GM12878 (cell line): ENCODE measurements at regions not wholly inside any gene's neighbourhood (a gene's known extent, or its start where the extent isn't known, plus 50 kb on each side); places are given as distances from the start of the nearest gene placed in this dataset.

Source experiments
- ATAC-seq: fragments of 200-7000 bp; cut with Tn5 transposase; 3 replicates; pipeline ENCODE4 v1.9.1; 2020; ENCODE audit warnings: mild to moderate bottlenecking, moderate library complexity
- BruUV-seq: library from RNA; stranded (reverse); fragments of 400-500 nt; replicated peaks from 2 replicates; lab custom pipeline; 2021; lab: Mats Ljungman, UMichigan
- CTCF ChIA-PET: fragments of 300-600 bp; sonication (Branson Sonifier 250); formaldehyde crosslinking; extraction: SDS; loops from one replicate; lab custom pipeline; 2021; ENCODE audit warnings: inconsistent platforms; lab: Yijun Ruan, JAX
- POLR2A ChIA-PET: fragments of 350-600 bp; formaldehyde crosslinking; extraction: SDS; loops from one replicate; lab custom pipeline; 2021; ENCODE audit warnings: inconsistent platforms; lab: Charles Lee
- RAD21 ChIA-PET: fragments of 300-600 bp; sonication (Branson Sonifier 250); formaldehyde crosslinking; loops from one replicate; lab custom pipeline; 2023; ENCODE audit warnings: antibody characterized with exemption; ENCODE audit not compliant: unreplicated experiment; lab: Charles Lee
- SMC1A ChIA-PET: fragments of 300-600 bp; sonication (Branson Sonifier 250); formaldehyde crosslinking; loops from one replicate; lab custom pipeline; 2023; ENCODE audit not compliant: unreplicated experiment, uncharacterized antibody; lab: Charles Lee
- DNase-seq: peaks from one replicate; pipeline ENCODE4 v3.0.0-alpha.2; 2011; ENCODE audit warnings: low read depth, low spot score
- FAIRE-seq: peaks from 3 replicates; lab custom pipeline; 2011; peaks lifted over from hg19 to GRCh38; lab: Jason Lieb, UNC
- H2AFZ ChIP-seq: 2 replicates; pipeline ENCODE4 v1.6.0; 2011; ENCODE audit warnings: low read depth, low read length, control low read depth; ENCODE audit not compliant: control insufficient read depth
- H3K27ac ChIP-seq: 2 replicates; pipeline ENCODE4 v1.5.1; 2011; ENCODE audit warnings: control low read depth; ENCODE audit not compliant: control insufficient read depth, insufficient read depth
- H3K27me3 ChIP-seq, 2 experiments: replicated peaks in 1 of 2; 2 replicates each; pipeline versions ENCODE4 v1.6.0 to v1.6.1; 2011; ENCODE audit warnings: low read length in 1 of 2; ENCODE audit not compliant: control insufficient read depth in 2 of 2, insufficient read depth in 2 of 2
- H3K36me3 ChIP-seq, 2 experiments: 2 replicates each; pipeline ENCODE4 v1.5.1; 2011; ENCODE audit warnings: low read length in 1 of 2; ENCODE audit not compliant: control insufficient read depth in 2 of 2, insufficient read depth in 2 of 2
- H3K4me1 ChIP-seq: 2 replicates; pipeline ENCODE4 v1.6.1; 2011; ENCODE audit warnings: mild to moderate bottlenecking, low read length, moderate library complexity, mixed read lengths; ENCODE audit not compliant: control insufficient read depth, insufficient read depth
- H3K4me2 ChIP-seq: 2 replicates; pipeline ENCODE4 v1.6.0; 2011; ENCODE audit warnings: control low read depth; ENCODE audit not compliant: control insufficient read depth, insufficient read depth
- H3K4me3 ChIP-seq: fragments of 200-600 bp; sonication (generic); 2 replicates; pipeline ENCODE4 v1.5.1; 2016
- H3K79me2 ChIP-seq: 2 replicates; pipeline ENCODE4 v1.6.0; 2011; ENCODE audit warnings: low read length; ENCODE audit not compliant: control insufficient read depth, insufficient read depth
- H3K9ac ChIP-seq: 2 replicates; pipeline ENCODE4 v1.8.0; 2011; ENCODE audit warnings: low read length, control low read depth, mixed read lengths; ENCODE audit not compliant: control insufficient read depth, insufficient read depth
- H3K9me3 ChIP-seq: replicated peaks from 3 replicates; pipeline ENCODE4 v1.5.1; 2011; ENCODE audit warnings: mild to moderate bottlenecking, low read length; ENCODE audit not compliant: control insufficient read depth, insufficient read depth
- H4K20me1 ChIP-seq: 2 replicates; pipeline ENCODE4 v1.6.0; 2011; ENCODE audit not compliant: control insufficient read depth, insufficient read depth
- ASH2L ChIP-seq: fragments of 300-600, 200-600 bp; sonication (generic); IDR thresholded peaks from 2 replicates; pipeline ENCODE4 v1.6.1; 2017; ENCODE audit warnings: low read depth, mild to moderate bottlenecking, borderline replicate concordance
- CBX5 ChIP-seq: sonication (generic); IDR thresholded peaks from 2 replicates; pipeline ENCODE4 v1.6.1; 2016; ENCODE audit warnings: low read depth, moderate library complexity, mild to moderate bottlenecking, inconsistent platforms
- EP300 ChIP-seq, 2 experiments: fragments of 150-350 bp in 1 of 2; IDR thresholded peaks; 2 replicates each; pipeline ENCODE4 v1.6.1; 2011 to 2012; ENCODE audit warnings: low read depth in 2 of 2, low read length in 2 of 2, borderline replicate concordance in 1 of 2, improper control_type of control experiment in 1 of 2, inconsistent platforms in 1 of 2; ENCODE audit not compliant: control insufficient read depth in 1 of 2
- ESRRA ChIP-seq: IDR thresholded peaks from 2 replicates; pipeline ENCODE4 v1.6.1; 2012; ENCODE audit warnings: mild to moderate bottlenecking, low read length, improper control_type of control experiment
- EZH2 ChIP-seq: IDR thresholded peaks from 2 replicates; pipeline ENCODE4 v1.6.1; 2012; ENCODE audit warnings: low read depth, mild to moderate bottlenecking, control low read depth, inconsistent platforms, low read length, borderline replicate concordance; ENCODE audit not compliant: control insufficient read depth
- FOS ChIP-seq: IDR thresholded peaks from 3 replicates; pipeline ENCODE4 v1.6.1; 2011; ENCODE audit warnings: borderline replicate concordance; ENCODE audit not compliant: insufficient read length; ENCODE audit errors: extremely low read depth
- KDM1A ChIP-seq: fragments of 200-600 bp; sonication (generic); IDR thresholded peaks from 2 replicates; pipeline ENCODE4 v1.6.1; 2016; ENCODE audit warnings: borderline replicate concordance
- NFYB ChIP-seq: IDR thresholded peaks from 2 replicates; pipeline ENCODE4 v1.6.1; 2011; ENCODE audit warnings: low read depth, mild to moderate bottlenecking, low read length, improper control_type of control experiment, moderate library complexity; ENCODE audit not compliant: insufficient read depth
- NR2F1 ChIP-seq: fragments of 450-650 bp; conservative IDR thresholded peaks from 2 replicates; pipeline ENCODE4 v1.6.1; 2017; ENCODE audit warnings: mild to moderate bottlenecking
- POLR2AphosphoS2 ChIP-seq: IDR thresholded peaks from 2 replicates; pipeline ENCODE4 v1.6.1; 2011; ENCODE audit warnings: low read depth, mild to moderate bottlenecking, low read length, improper control_type of control experiment, moderate library complexity
- SMAD1 ChIP-seq: fragments of 450-650 bp; IDR thresholded peaks from 2 replicates; pipeline ENCODE4 v1.6.1; 2018; ENCODE audit warnings: mild to moderate bottlenecking, low read depth; ENCODE audit not compliant: partially characterized antibody
- SP1 ChIP-seq: IDR thresholded peaks from one replicate; pipeline ENCODE4 v1.6.1; 2011; ENCODE audit warnings: low read depth, low read length
- SREBF1 ChIP-seq: IDR thresholded peaks from 2 replicates; pipeline ENCODE4 v1.6.1; 2012; ENCODE audit warnings: mild to moderate bottlenecking, low read length
- SRF ChIP-seq, 2 experiments: IDR thresholded peaks; 2 replicates each; pipeline ENCODE4 v1.6.1; 2011; ENCODE audit warnings: low read depth in 2 of 2, low read length in 2 of 2, mild to moderate bottlenecking in 1 of 2, moderate library complexity in 1 of 2
- SUZ12 ChIP-seq: fragments of 200-600 bp; sonication (generic); IDR thresholded peaks from one replicate; pipeline ENCODE4 v1.6.1; 2018; ENCODE audit warnings: antibody characterized with exemption, mild to moderate bottlenecking; ENCODE audit not compliant: unreplicated experiment
- TCF7 ChIP-seq: IDR thresholded peaks from 2 replicates; pipeline ENCODE4 v1.6.1; 2014; ENCODE audit warnings: antibody characterized with exemption, borderline replicate concordance
- ZNF217 ChIP-seq: fragments of 450-650 bp; IDR thresholded peaks from 2 replicates; pipeline ENCODE4 v1.6.1; 2017; ENCODE audit warnings: antibody characterized with exemption, mild to moderate bottlenecking
- WGBS: methylation state at CpG from one replicate; pipeline ENCODE4 v1.1.6; 2016; ENCODE audit warnings: low lambda C conversion rate; ENCODE audit not compliant: insufficient replicate concordance, insufficient coverage; ENCODE audit errors: missing lambda C conversion rate; 5-methylcytosine and 5-hydroxymethylcytosine counted together
- in situ Hi-C: fragments of 300-500 bp; cut with MboI; formaldehyde crosslinking; loops from 9 replicates; pipeline ENCODE4 v1.14.3; 2018; ENCODE audit warnings: mixed read lengths
- intact Hi-C: fragments of 100-400 bp; cut with micrococcal nuclease; formaldehyde crosslinking; loops from one replicate; pipeline ENCODE4 v1.14.2; 2022; ENCODE audit not compliant: unreplicated experiment
- TF ChIP-seq, protein P1 (sequence below): IDR thresholded peaks from 2 replicates; pipeline ENCODE4 v1.6.1; 2012; ENCODE audit warnings: low read depth, low read length, improper control_type of control experiment
- TF ChIP-seq, protein P2 (sequence below), 3 experiments: IDR thresholded peaks in 2 of 3; conservative IDR thresholded peaks in 1 of 3; 2 replicates each; pipeline ENCODE4 v1.5.1; 2011; ENCODE audit warnings: low read depth in 3 of 3, low read length in 3 of 3, mild to moderate bottlenecking in 3 of 3, control low read depth in 2 of 3, moderate library complexity in 2 of 3, inconsistent platforms in 1 of 3, mixed read lengths in 1 of 3; ENCODE audit not compliant: control insufficient read depth in 2 of 3, insufficient read depth in 1 of 3; ENCODE audit errors: extremely low read depth in 1 of 3
- TF ChIP-seq, protein P3 (sequence below): fragments of 450-650 bp; IDR thresholded peaks from 2 replicates; pipeline ENCODE4 v1.6.1; 2017; ENCODE audit warnings: low read depth, mild to moderate bottlenecking, moderate library complexity

DNA sequence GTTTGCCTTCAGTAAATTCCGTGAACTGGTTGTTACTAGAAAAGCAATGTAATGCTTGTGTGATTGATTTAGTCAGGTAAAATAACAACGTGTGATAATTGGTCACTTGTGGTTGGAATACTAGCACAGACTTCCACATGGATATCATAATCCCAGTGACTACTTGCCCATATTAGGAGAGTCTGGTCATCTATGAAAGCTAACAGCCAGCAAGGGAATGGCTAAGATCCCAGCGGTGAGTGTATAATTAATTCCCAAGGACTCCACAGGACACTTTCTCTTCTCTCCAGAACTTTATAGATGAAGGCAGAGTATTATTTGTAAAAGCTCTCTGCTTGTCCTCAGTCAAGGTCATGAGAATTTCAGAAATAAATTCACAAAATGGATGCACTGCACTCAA lies 662.6 kb upstream of the TEX47 start (continued):
- TF ChIP-seq, protein P1, sequence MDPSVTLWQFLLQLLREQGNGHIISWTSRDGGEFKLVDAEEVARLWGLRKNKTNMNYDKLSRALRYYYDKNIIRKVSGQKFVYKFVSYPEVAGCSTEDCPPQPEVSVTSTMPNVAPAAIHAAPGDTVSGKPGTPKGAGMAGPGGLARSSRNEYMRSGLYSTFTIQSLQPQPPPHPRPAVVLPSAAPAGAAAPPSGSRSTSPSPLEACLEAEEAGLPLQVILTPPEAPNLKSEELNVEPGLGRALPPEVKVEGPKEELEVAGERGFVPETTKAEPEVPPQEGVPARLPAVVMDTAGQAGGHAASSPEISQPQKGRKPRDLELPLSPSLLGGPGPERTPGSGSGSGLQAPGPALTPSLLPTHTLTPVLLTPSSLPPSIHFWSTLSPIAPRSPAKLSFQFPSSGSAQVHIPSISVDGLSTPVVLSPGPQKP, result no peak
- no peak for TF ChIP-seq ASH2L
- no peak for TF ChIP-seq EZH2
- TF ChIP-seq NR2F1, result no peak
- TF ChIP-seq, protein P2, sequence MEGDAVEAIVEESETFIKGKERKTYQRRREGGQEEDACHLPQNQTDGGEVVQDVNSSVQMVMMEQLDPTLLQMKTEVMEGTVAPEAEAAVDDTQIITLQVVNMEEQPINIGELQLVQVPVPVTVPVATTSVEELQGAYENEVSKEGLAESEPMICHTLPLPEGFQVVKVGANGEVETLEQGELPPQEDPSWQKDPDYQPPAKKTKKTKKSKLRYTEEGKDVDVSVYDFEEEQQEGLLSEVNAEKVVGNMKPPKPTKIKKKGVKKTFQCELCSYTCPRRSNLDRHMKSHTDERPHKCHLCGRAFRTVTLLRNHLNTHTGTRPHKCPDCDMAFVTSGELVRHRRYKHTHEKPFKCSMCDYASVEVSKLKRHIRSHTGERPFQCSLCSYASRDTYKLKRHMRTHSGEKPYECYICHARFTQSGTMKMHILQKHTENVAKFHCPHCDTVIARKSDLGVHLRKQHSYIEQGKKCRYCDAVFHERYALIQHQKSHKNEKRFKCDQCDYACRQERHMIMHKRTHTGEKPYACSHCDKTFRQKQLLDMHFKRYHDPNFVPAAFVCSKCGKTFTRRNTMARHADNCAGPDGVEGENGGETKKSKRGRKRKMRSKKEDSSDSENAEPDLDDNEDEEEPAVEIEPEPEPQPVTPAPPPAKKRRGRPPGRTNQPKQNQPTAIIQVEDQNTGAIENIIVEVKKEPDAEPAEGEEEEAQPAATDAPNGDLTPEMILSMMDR (IDR thresholded peaks at IDR 0.05 in 2 of 3, conservative IDR thresholded peaks at IDR 0.05 in 1 of 3; ENCODE audit: control insufficient read depth in 2 of 3, extremely low read depth in 1 of 3, insufficient read depth in 1 of 3, low read depth in 3 of 3, low read length in 3 of 3), result no peak
- TF ChIP-seq KDM1A, result no peak

DNA sequence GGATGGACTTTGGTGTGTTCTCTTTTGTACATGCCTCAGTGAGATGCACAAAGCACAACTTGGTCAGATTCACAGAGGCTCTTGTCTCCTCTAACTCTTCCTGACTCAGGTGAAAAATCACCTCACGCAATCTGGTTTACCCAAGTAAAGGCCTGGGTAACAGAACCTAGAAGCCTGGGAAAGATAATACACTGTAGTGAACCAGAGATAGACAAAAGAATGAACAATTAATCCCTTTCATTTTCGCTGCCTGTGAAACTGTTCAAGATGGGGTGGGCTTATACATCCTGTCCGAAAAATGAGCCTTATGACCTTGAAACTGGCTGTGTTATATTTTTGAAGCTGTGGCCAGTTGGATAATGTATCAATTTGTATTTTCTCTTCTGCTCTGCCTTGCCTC lies 678.9 kb upstream of the TEX47 start:
- BruUV-seq, result no TSS peak
- RAD21 ChIA-PET, result no interaction called here
- no peak for TF ChIP-seq EZH2
- no peak for TF ChIP-seq POLR2AphosphoS2
- no peak for TF ChIP-seq SUZ12
- TF ChIP-seq CBX5, result no peak
- TF ChIP-seq, protein P3, sequence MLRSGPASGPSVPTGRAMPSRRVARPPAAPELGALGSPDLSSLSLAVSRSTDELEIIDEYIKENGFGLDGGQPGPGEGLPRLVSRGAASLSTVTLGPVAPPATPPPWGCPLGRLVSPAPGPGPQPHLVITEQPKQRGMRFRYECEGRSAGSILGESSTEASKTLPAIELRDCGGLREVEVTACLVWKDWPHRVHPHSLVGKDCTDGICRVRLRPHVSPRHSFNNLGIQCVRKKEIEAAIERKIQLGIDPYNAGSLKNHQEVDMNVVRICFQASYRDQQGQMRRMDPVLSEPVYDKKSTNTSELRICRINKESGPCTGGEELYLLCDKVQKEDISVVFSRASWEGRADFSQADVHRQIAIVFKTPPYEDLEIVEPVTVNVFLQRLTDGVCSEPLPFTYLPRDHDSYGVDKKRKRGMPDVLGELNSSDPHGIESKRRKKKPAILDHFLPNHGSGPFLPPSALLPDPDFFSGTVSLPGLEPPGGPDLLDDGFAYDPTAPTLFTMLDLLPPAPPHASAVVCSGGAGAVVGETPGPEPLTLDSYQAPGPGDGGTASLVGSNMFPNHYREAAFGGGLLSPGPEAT, result no peak
- TF ChIP-seq ESRRA, result no peak
- TF ChIP-seq ZNF217, result no peak
- TF ChIP-seq SRF (IDR thresholded peaks at IDR 0.05; ENCODE audit: low read depth in 2 of 2, low read length in 2 of 2), result no peak
- TF ChIP-seq SMAD1, result no peak
- no peak for TF ChIP-seq TCF7
- TF ChIP-seq FOS, result no peak
- no peak for TF ChIP-seq SP1
- TF ChIP-seq NFYB, result no peak
- no peak for TF ChIP-seq EP300 (IDR thresholded peaks at IDR 0.05; ENCODE audit: borderline replicate concordance in 1 of 2, control insufficient read depth in 1 of 2, low read depth in 2 of 2, low read length in 2 of 2)
- TF ChIP-seq SREBF1, result no peak

More for the DNA sequence above, 678.9 kb upstream of the TEX47 start:
- POLR2A ChIA-PET, result no interaction called here
- Histone ChIP-seq H3K9ac (no peak overlapping the region), H3K27me3 (no peaks in the 10 kb centered on the region), H3K79me2 (no peaks in the 10 kb centered on the region), H3K36me3 (no peaks in the 10 kb centered on the region), H4K20me1 (no peaks in the 10 kb centered on the region), H3K4me2 (no peak overlapping the region), H3K4me3 (no peak overlapping the region), H3K4me1 (no peaks in the 10 kb centered on the region), H2AFZ (no peak overlapping the region), H3K27ac (no peak overlapping the region), H3K9me3 (no peaks in the 10 kb centered on the region)
- WGBS, result 13% methylated on average over 3 of the region's 3 CpGs
- DNase-seq (no peak), FAIRE-seq (no peak), ATAC-seq (no peak)
- intact Hi-C loops, result no loop called here
- in situ Hi-C loops, result no loop called here
- SMC1A ChIA-PET, result interaction anchor here (1.1 kb wide), 1 partner anchor 185 kb away, joined by 3 read pairs; no protein-coding TSS in a partner anchor
- CTCF ChIA-PET, result no interaction called here
